Endothelial cell of umbilical vein (primary cell): ENCODE measurements at regions not wholly inside any gene's neighbourhood (a gene's known extent, or its start where the extent isn't known, plus 50 kb on each side); places are given as distances from the start of the nearest gene placed in this dataset.

ENCODE experiments used
- BruUV-seq: library from RNA; stranded (reverse); fragments of 400-500 nt; replicated peaks from 2 replicates; lab custom pipeline; 2021; lab: Mats Ljungman, UMichigan
- CTCF ChIA-PET: fragments of 300-600, 350-600 bp; sonication (Branson Sonifier 250); formaldehyde crosslinking; loops from one replicate; lab custom pipeline; 2021; ENCODE audit warnings: antibody characterized with exemption, inconsistent platforms; lab: Charles Lee
- POLR2A ChIA-PET: fragments of 300-600, 350-600 bp; sonication (Branson Sonifier 250); formaldehyde crosslinking; loops from one replicate; lab custom pipeline; 2021; ENCODE audit warnings: antibody characterized with exemption, inconsistent platforms; lab: Charles Lee
- DNase-seq: peaks from one replicate; pipeline ENCODE4 v3.0.0-alpha.2; 2011; ENCODE audit warnings: low read depth, low spot score
- FAIRE-seq: peaks from 2 replicates; lab custom pipeline; 2011; peaks lifted over from hg19 to GRCh38; lab: Jason Lieb, UNC
- H2AFZ ChIP-seq: 2 replicates; pipeline ENCODE4 v1.6.0; 2012; ENCODE audit warnings: low read depth, low read length, control low read depth, inconsistent platforms
- H3K27ac ChIP-seq: 2 replicates; pipeline ENCODE4 v1.5.1; 2011; ENCODE audit warnings: low read depth, mild to moderate bottlenecking, control low read depth, low read length, moderate library complexity; ENCODE audit not compliant: insufficient read depth
- H3K27me3 ChIP-seq, 2 experiments: 2 replicates each; pipeline versions ENCODE4 v1.6.0 to v1.6.1; 2011; ENCODE audit warnings: low read length in 2 of 2, mixed read lengths in 1 of 2; ENCODE audit not compliant: control insufficient read depth in 2 of 2, insufficient read depth in 2 of 2
- H3K36me3 ChIP-seq, 2 experiments: 2 replicates in 1 of 2; 3 replicates in 1 of 2; pipeline ENCODE4 v1.5.1; 2011; ENCODE audit warnings: low read length in 2 of 2, mild to moderate bottlenecking in 1 of 2, moderate library complexity in 1 of 2; ENCODE audit not compliant: control insufficient read depth in 2 of 2, insufficient read depth in 2 of 2; ENCODE audit errors: extremely low read depth in 1 of 2
- H3K4me1 ChIP-seq: 3 replicates; pipeline ENCODE4 v1.5.1; 2011; ENCODE audit warnings: mild to moderate bottlenecking, low read length; ENCODE audit not compliant: control insufficient read depth, insufficient read depth; ENCODE audit errors: extremely low read depth
- H3K4me2 ChIP-seq: 2 replicates; pipeline ENCODE4 v1.6.1; 2011; ENCODE audit warnings: low read length, control low read depth, mixed read lengths; ENCODE audit not compliant: insufficient read depth
- H3K4me3 ChIP-seq, 3 experiments: fragments of 200-600 bp in 1 of 3; sonication (generic), shearing (Covaris generic) in 1 of 3; replicated peaks in 1 of 3; 2 replicates each; pipeline ENCODE4 v1.5.1; 2011 to 2016; ENCODE audit warnings: control low read depth in 3 of 3, low read length in 3 of 3, mild to moderate bottlenecking in 2 of 3, inconsistent platforms in 1 of 3, low read depth in 1 of 3, moderate library complexity in 1 of 3; ENCODE audit not compliant: insufficient read depth in 1 of 3
- H3K79me2 ChIP-seq: 2 replicates; pipeline ENCODE4 v1.6.0; 2012; ENCODE audit warnings: low read length, inconsistent platforms; ENCODE audit not compliant: control insufficient read depth, insufficient read depth
- H3K9ac ChIP-seq: replicated peaks from 2 replicates; pipeline ENCODE3; 2011; ENCODE audit warnings: low read length, control low read depth; ENCODE audit not compliant: insufficient read depth; ENCODE audit errors: extremely low read depth
- H3K9me1 ChIP-seq: replicated peaks from 3 replicates; pipeline ENCODE4 v1.6.0; 2011; ENCODE audit warnings: mild to moderate bottlenecking, low read length; ENCODE audit not compliant: control insufficient read depth, insufficient read depth; ENCODE audit errors: extremely low read depth
- H3K9me3 ChIP-seq: replicated peaks from 2 replicates; pipeline ENCODE4 v1.5.1; 2012; ENCODE audit warnings: low read length, inconsistent platforms; ENCODE audit not compliant: control insufficient read depth, insufficient read depth
- H4K20me1 ChIP-seq: replicated peaks from 2 replicates; pipeline ENCODE3; 2011; ENCODE audit warnings: mild to moderate bottlenecking, low read length; ENCODE audit not compliant: control insufficient read depth, insufficient read depth; ENCODE audit errors: extremely low read depth
- CTCF ChIP-seq, 2 donors: IDR thresholded peaks; 1 replicate in 1 of 2; 2 replicates in 1 of 2; pipeline ENCODE4 v1.5.1; 2011; ENCODE audit warnings: low read length in 2 of 2, mild to moderate bottlenecking in 2 of 2, moderate library complexity in 2 of 2, control low read depth in 1 of 2, inconsistent platforms in 1 of 2, low read depth in 1 of 2; ENCODE audit not compliant: insufficient read depth in 1 of 2; ENCODE audit errors: extremely low read depth in 1 of 2
- EZH2 ChIP-seq: IDR thresholded peaks from 2 replicates; pipeline ENCODE4 v1.6.1; 2012; ENCODE audit warnings: borderline replicate concordance, low read depth, mild to moderate bottlenecking, moderate library complexity, low read length, inconsistent platforms; ENCODE audit not compliant: severe bottlenecking
- FOS ChIP-seq: IDR thresholded peaks from 2 replicates; pipeline ENCODE4 v1.6.1; 2011; ENCODE audit warnings: mild to moderate bottlenecking, low read length, moderate library complexity, borderline replicate concordance; ENCODE audit not compliant: insufficient read depth
- GATA2 ChIP-seq: IDR thresholded peaks from 2 replicates; pipeline ENCODE4 v1.7.0; 2011; ENCODE audit warnings: low read depth, mild to moderate bottlenecking, moderate library complexity, mixed read lengths, low read length; ENCODE audit not compliant: insufficient read length, insufficient read depth
- JUN ChIP-seq: IDR thresholded peaks from 2 replicates; pipeline ENCODE4 v1.6.1; 2011; ENCODE audit warnings: borderline replicate concordance, low read depth; ENCODE audit not compliant: insufficient read length, insufficient read depth
- MAX ChIP-seq: IDR thresholded peaks from 2 replicates; pipeline ENCODE4 v1.6.1; 2011; ENCODE audit not compliant: insufficient read depth, insufficient read length
- MYC ChIP-seq: IDR thresholded peaks from one replicate; pipeline ENCODE4 v1.6.1; 2011; ENCODE audit warnings: mild to moderate bottlenecking, low read depth, low read length
- POLR2A ChIP-seq: IDR thresholded peaks from 2 replicates; pipeline ENCODE4 v1.6.1; 2012; ENCODE audit warnings: low read depth, mild to moderate bottlenecking, control low read depth, low read length
- POLR2AphosphoS5 ChIP-seq: IDR thresholded peaks from 2 replicates; pipeline ENCODE4 v1.6.1; 2012; ENCODE audit warnings: low read depth, mild to moderate bottlenecking, control low read depth, low read length, moderate library complexity; ENCODE audit not compliant: insufficient read depth
- dilution Hi-C: fragments of 300-500 bp; cut with MboI; formaldehyde crosslinking; loops from one replicate; pipeline ENCODE4 v1.15.0; 2019; ENCODE audit warnings: low sequenced_read_pairs; ENCODE audit not compliant: extremely low pct_ligation_motif_present
- intact Hi-C: fragments of 100-400 bp; cut with micrococcal nuclease; formaldehyde crosslinking; loops from one replicate; pipeline ENCODE4 v1.10.0; 2022

DNA sequence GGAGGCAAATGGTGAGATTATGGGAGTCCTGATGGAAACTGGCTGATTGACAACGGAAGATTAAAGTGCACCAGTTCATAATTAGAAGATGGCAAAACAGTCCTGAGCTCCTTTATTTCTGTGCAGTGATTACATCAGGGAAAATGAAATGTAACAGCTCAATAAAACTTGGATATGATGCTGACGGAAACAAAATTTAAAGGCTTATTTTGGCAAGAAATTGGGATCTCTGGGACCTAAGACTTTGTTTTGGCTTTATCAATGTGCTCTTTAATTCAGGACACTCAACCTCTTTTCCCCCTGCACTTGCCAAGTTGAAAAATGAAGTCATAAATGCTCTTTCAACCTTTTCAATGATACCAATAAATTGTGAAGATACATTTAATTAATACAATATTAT lies 226.8 kb downstream of the C6orf118 start:
- Histone ChIP-seq H3K9ac (no peak overlapping the region), H3K4me1 (no peaks in the 10 kb centered on the region), H3K36me3 (no peaks in the 10 kb centered on the region), H3K79me2 (no peaks in the 10 kb centered on the region), H3K4me3 (no peak overlapping the region), H3K27me3 (no peaks in the 10 kb centered on the region), H2AFZ (no peak overlapping the region), H3K9me1 (no peaks in the 10 kb centered on the region), H3K4me2 (no peak overlapping the region), H4K20me1 (no peaks in the 10 kb centered on the region), H3K9me3 (peaks cover 3% of the 10 kb centered on the region), H3K27ac (no peak overlapping the region)
- dilution Hi-C loops: no loop called here
- ChIA-PET CTCF (interaction anchor here (1.6 kb wide), 1 partner anchor 9 kb away, joined by 4 read pairs; no protein-coding TSS in a partner anchor), POLR2A (no interaction called here)
- no peak for DNase-seq
- no TSS peak for BruUV-seq
- TF ChIP-seq MYC (no peak), EZH2 (no peak), POLR2AphosphoS5 (no peak), CTCF (IDR thresholded peaks at IDR 0.05; ENCODE audit: extremely low read depth in 1 of 2, insufficient read depth in 1 of 2, low read depth in 1 of 2, low read length in 2 of 2) (no peak), FOS (no peak), JUN (no peak), GATA2 (no peak), MAX (no peak), POLR2A (no peak)
- no peak for FAIRE-seq
- intact Hi-C loops: no loop called here
